Panc1 (cell line): ENCODE measurements at regions not wholly inside any gene's neighbourhood (a gene's known extent, or its start where the extent isn't known, plus 50 kb on each side); places are given as distances from the start of the nearest gene placed in this dataset.

Experiments
- ATAC-seq: fragments of 200-7000 bp; cut with Tn5 transposase; 2 replicates; pipeline ENCODE4 v1.9.1; 2020; ENCODE audit warnings: mild to moderate bottlenecking, moderate library complexity
- BruUV-seq: library from RNA; stranded (reverse); fragments of 400-500 nt; replicated peaks from 2 replicates; lab custom pipeline; 2021; lab: Mats Ljungman, UMichigan
- CTCF ChIA-PET: fragments of 300-600 bp; sonication (Branson Sonifier 250); formaldehyde crosslinking; loops from one replicate; lab custom pipeline; 2022; ENCODE audit warnings: antibody characterized with exemption; lab: Charles Lee
- POLR2A ChIA-PET: fragments of 300-600 bp; sonication (Branson Sonifier 250); formaldehyde crosslinking; loops from one replicate; lab custom pipeline; 2022; ENCODE audit warnings: antibody characterized with exemption; lab: Charles Lee
- DNase-seq: peaks from one replicate; pipeline ENCODE4 v3.0.0-alpha.2; 2010; ENCODE audit warnings: low read depth, low spot score
- H3K27ac ChIP-seq: 2 replicates; pipeline ENCODE4 v1.5.1; 2011; ENCODE audit warnings: mild to moderate bottlenecking, low read length, inconsistent platforms
- H3K27me3 ChIP-seq: fragments of 200-500 bp; sonication (Bioruptor generic); 2 replicates; pipeline ENCODE4 v1.6.0; 2014; ENCODE audit warnings: low read length, inconsistent platforms; ENCODE audit not compliant: control insufficient read depth, insufficient read depth
- H3K36me3 ChIP-seq: fragments of 200-500 bp; sonication (Bioruptor generic); 2 replicates; pipeline ENCODE4 v1.5.1; 2014; ENCODE audit warnings: inconsistent platforms, mild to moderate bottlenecking, low read length, moderate library complexity; ENCODE audit not compliant: control insufficient read depth, insufficient read depth
- H3K4me1 ChIP-seq: 2 replicates; pipeline ENCODE4 v1.5.1; 2011; ENCODE audit warnings: inconsistent platforms, mild to moderate bottlenecking, low read length, moderate library complexity; ENCODE audit not compliant: control insufficient read depth, insufficient read depth
- H3K4me3 ChIP-seq, 2 experiments: 2 replicates each; pipeline ENCODE4 v1.5.1; 2011 to 2012; ENCODE audit warnings: low read depth in 2 of 2, low read length in 2 of 2, mild to moderate bottlenecking in 2 of 2, inconsistent platforms in 1 of 2, moderate library complexity in 1 of 2
- H3K9me3 ChIP-seq: fragments of 200-500 bp; sonication (Bioruptor generic); 2 replicates; pipeline ENCODE4 v1.5.1; 2014; ENCODE audit warnings: low read depth, mild to moderate bottlenecking, inconsistent platforms, low read length, moderate library complexity; ENCODE audit not compliant: control insufficient read depth, insufficient read depth
- POLR2AphosphoS5 ChIP-seq: IDR thresholded peaks from 2 replicates; pipeline ENCODE4 v1.6.1; 2012; ENCODE audit warnings: mild to moderate bottlenecking, low read depth, low read length, moderate library complexity
- SIN3A ChIP-seq: IDR thresholded peaks from 2 replicates; pipeline ENCODE4 v1.6.1; 2012; ENCODE audit warnings: low read depth, mild to moderate bottlenecking, low read length, moderate library complexity, borderline replicate concordance; ENCODE audit not compliant: insufficient read depth
- TCF7L2 ChIP-seq: IDR thresholded peaks from 2 replicates; pipeline ENCODE4 v1.6.1; 2011; ENCODE audit warnings: mild to moderate bottlenecking, low read depth, low read length, inconsistent platforms
- in situ Hi-C: cut with HindIII; loops from 2 replicates; pipeline ENCODE4 v1.10.0; 2016; ENCODE audit warnings: low sequenced_read_pairs, low pct_unique_long_range_greater_than_20kb
- intact Hi-C: fragments of 100-400 bp; cut with micrococcal nuclease; formaldehyde crosslinking; loops from one replicate; pipeline ENCODE4 v1.10.0; 2022; ENCODE audit not compliant: unreplicated experiment
- TF ChIP-seq, protein P1 (sequence below): fragments of 450-650 bp; IDR thresholded peaks from 2 replicates; pipeline ENCODE4 v1.5.1; 2017; ENCODE audit warnings: mild to moderate bottlenecking
- TF ChIP-seq, protein P2 (sequence below), 2 experiments: IDR thresholded peaks; 2 replicates each; pipeline ENCODE4 v1.6.1; 2011 to 2012; ENCODE audit warnings: low read depth in 2 of 2, control low read depth in 1 of 2, low read length in 1 of 2, mild to moderate bottlenecking in 1 of 2, moderate library complexity in 1 of 2; ENCODE audit not compliant: insufficient read depth in 1 of 2

DNA sequence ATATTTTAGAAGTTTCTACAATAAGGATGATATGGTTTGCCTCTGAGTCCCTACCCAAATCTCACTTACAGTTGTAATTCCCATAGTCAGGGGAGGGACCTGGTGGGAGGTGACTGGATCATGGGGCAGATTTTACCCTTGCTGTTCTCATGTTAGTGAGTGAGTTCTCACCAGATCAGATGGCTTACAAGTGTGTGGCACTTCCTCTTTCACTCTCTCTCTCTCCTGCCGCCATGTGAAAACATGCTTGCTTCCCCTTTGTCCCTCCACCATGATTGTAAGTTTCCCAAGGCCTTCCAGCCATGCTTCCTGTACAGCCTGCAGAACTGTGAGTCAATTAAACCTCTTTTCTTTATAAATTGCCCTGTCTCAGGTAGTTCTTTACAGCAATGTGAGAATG lies 527.5 kb upstream of the ID4 start:
- H3K27me3 ChIP-seq: no peaks in the 10 kb centered on the region
- DNase-seq (no peak), ATAC-seq (no peak)
- TF ChIP-seq, protein P1, sequence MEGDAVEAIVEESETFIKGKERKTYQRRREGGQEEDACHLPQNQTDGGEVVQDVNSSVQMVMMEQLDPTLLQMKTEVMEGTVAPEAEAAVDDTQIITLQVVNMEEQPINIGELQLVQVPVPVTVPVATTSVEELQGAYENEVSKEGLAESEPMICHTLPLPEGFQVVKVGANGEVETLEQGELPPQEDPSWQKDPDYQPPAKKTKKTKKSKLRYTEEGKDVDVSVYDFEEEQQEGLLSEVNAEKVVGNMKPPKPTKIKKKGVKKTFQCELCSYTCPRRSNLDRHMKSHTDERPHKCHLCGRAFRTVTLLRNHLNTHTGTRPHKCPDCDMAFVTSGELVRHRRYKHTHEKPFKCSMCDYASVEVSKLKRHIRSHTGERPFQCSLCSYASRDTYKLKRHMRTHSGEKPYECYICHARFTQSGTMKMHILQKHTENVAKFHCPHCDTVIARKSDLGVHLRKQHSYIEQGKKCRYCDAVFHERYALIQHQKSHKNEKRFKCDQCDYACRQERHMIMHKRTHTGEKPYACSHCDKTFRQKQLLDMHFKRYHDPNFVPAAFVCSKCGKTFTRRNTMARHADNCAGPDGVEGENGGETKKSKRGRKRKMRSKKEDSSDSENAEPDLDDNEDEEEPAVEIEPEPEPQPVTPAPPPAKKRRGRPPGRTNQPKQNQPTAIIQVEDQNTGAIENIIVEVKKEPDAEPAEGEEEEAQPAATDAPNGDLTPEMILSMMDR: no peak
- no peak for TF ChIP-seq TCF7L2
- TF ChIP-seq, protein P2, sequence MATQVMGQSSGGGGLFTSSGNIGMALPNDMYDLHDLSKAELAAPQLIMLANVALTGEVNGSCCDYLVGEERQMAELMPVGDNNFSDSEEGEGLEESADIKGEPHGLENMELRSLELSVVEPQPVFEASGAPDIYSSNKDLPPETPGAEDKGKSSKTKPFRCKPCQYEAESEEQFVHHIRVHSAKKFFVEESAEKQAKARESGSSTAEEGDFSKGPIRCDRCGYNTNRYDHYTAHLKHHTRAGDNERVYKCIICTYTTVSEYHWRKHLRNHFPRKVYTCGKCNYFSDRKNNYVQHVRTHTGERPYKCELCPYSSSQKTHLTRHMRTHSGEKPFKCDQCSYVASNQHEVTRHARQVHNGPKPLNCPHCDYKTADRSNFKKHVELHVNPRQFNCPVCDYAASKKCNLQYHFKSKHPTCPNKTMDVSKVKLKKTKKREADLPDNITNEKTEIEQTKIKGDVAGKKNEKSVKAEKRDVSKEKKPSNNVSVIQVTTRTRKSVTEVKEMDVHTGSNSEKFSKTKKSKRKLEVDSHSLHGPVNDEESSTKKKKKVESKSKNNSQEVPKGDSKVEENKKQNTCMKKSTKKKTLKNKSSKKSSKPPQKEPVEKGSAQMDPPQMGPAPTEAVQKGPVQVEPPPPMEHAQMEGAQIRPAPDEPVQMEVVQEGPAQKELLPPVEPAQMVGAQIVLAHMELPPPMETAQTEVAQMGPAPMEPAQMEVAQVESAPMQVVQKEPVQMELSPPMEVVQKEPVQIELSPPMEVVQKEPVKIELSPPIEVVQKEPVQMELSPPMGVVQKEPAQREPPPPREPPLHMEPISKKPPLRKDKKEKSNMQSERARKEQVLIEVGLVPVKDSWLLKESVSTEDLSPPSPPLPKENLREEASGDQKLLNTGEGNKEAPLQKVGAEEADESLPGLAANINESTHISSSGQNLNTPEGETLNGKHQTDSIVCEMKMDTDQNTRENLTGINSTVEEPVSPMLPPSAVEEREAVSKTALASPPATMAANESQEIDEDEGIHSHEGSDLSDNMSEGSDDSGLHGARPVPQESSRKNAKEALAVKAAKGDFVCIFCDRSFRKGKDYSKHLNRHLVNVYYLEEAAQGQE (IDR thresholded peaks at IDR 0.05; ENCODE audit: insufficient read depth in 1 of 2, low read depth in 2 of 2, low read length in 1 of 2): no peak
- no peak for TF ChIP-seq POLR2AphosphoS5
- no peak for TF ChIP-seq SIN3A
- no TSS peak for BruUV-seq
- CTCF ChIA-PET: no interaction called here
- in situ Hi-C loops (no loop called here), intact Hi-C loops (no loop called here)
- no peaks in the 10 kb centered on the region for H3K36me3 ChIP-seq
- POLR2A ChIA-PET: no interaction called here
- H3K4me3 ChIP-seq: no peak overlapping the region
- H3K27ac ChIP-seq: no peak overlapping the region
- H3K4me1 ChIP-seq: no peaks in the 10 kb centered on the region
- H3K9me3 ChIP-seq: no peaks in the 10 kb centered on the region

DNA sequence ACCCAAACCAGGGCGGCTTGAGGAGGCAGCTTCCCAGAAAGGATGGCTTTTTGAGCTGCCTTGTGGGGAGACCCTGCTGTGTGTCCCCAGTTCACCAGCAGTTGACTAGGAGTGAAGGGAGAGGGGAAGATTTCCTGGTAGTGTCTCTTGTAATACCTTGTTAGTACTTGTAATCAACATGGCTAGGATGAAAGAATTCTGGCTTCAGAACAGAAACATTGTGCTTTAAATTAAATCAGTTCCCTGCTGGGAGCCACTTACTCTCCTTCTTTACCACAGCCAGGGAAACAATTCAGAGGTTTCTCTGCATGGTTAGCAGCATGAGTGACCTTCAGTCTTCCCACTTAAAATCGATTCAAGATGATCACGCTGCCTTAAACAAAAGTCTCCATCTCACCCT lies 525.4 kb upstream of the ID4 start:
- Histone ChIP-seq H3K27ac (no peak overlapping the region), H3K27me3 (no peaks in the 10 kb centered on the region), H3K4me3 (no peak overlapping the region), H3K9me3 (no peaks in the 10 kb centered on the region), H3K36me3 (no peaks in the 10 kb centered on the region), H3K4me1 (no peaks in the 10 kb centered on the region)
- intact Hi-C loops (no loop called here), in situ Hi-C loops (no loop called here)
- POLR2A ChIA-PET: no interaction called here
- ATAC-seq (no peak), DNase-seq (no peak)
- CTCF ChIA-PET: no interaction called here
- TF ChIP-seq SIN3A: no peak
- TF ChIP-seq, protein P2 (IDR thresholded peaks at IDR 0.05; ENCODE audit: insufficient read depth in 1 of 2, low read depth in 2 of 2, low read length in 1 of 2): no peak
- no peak for TF ChIP-seq TCF7L2
- no peak for TF ChIP-seq POLR2AphosphoS5
- TF ChIP-seq, protein P1: no peak
- no TSS peak for BruUV-seq
